Upper lobe of left lung (tissue), 4 donors: ENCODE measurements at regions not wholly inside any gene's neighbourhood (a gene's known extent, or its start where the extent isn't known, plus 50 kb on each side); places are given as distances from the start of the nearest gene placed in this dataset.

Experiments
- CTCF ChIP-seq, 6 experiments: fragments of 450-650 bp in 4 of 6; fragments of 200-600 bp in 2 of 6; sonication (generic) in 2 of 6; IDR thresholded peaks; one replicate each; pipeline ENCODE4 v1.5.1; 2016 to 2019; ENCODE audit warnings: antibody characterized with exemption in 6 of 6
- EP300 ChIP-seq, 4 donors: sonication (generic); formaldehyde crosslinking; IDR thresholded peaks; one replicate each; pipeline ENCODE4 v1.5.1; 2017; ENCODE audit warnings: antibody characterized with exemption in 4 of 4, control low read depth in 2 of 4
- POLR2A ChIP-seq, 4 donors: fragments of 450-650 bp; IDR thresholded peaks; one replicate each; pipeline ENCODE4 v1.5.1; 2016 to 2017; ENCODE audit warnings: antibody characterized with exemption in 4 of 4, mild to moderate bottlenecking in 2 of 4
- POLR2AphosphoS5 ChIP-seq, 2 donors: sonication (generic); formaldehyde crosslinking; IDR thresholded peaks; one replicate each; pipeline ENCODE4 v1.5.1; 2017; ENCODE audit warnings: antibody characterized with exemption in 2 of 2

DNA sequence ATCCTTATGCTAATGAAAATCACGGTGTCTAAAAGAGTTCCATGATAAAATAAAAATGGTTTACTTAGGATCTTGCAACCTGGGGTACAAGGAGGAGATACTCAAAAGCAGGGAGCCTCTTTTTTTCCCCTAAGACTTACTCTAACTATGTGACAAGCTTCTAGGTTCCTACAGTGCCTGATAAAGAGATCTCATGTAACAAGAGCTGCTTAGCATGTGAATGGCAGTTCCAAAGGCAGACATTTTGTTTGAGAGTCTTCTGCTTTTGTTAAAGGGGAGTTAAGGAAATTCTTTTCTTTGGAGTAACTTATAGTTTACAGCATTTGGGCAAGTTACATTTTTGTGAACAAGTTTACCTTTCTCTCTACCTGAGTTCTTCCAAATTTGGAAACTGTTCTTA, 945.8 kb upstream of the ADGRB3 start:
- no peak for TF ChIP-seq POLR2A (IDR thresholded peaks at IDR 0.05)
- no peak for TF ChIP-seq CTCF (IDR thresholded peaks at IDR 0.05)
- no peak for TF ChIP-seq EP300 (IDR thresholded peaks at IDR 0.05)
- no peak for TF ChIP-seq POLR2AphosphoS5 (IDR thresholded peaks at IDR 0.05)
